ENCODE measurements at regions not wholly inside any gene's neighbourhood (a gene's known extent, or its start where the extent isn't known, plus 50 kb on each side); places are given as distances from the start of the nearest gene placed in this dataset.

DNA sequence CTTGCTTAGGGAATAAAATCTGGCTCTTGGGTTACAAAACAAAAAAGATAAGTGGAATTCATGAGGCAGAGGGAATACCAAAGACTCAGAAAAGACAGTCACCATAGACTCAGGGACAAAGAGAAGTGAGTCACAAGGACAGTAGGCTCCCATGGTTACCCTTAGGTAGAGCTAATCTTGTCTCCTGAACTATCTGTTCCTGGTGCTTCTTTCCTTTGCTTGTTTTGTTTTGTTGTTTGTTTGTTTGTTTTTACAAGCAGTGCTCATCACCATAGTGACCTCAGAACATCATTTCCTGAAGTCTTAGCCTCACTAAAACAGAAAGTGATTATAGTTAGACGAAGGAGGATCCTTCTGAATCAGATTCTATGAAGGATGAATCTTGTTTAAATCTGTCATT is 142.3 kb upstream of the SOX21 start:
- Histone ChIP-seq H3K9me3 (ENCODE audit: control insufficient read depth, insufficient read depth, low read depth, low read length) (no peaks in the 10 kb centered on the region), H3K4me1 (ENCODE audit: control insufficient read depth, extremely low read depth, insufficient read depth, low read length) (no peaks in the 10 kb centered on the region), H2AFZ (ENCODE audit: low read length) (no peak overlapping the region), H3K4me2 (ENCODE audit: extremely low read depth, insufficient read depth, low read length) (no peak overlapping the region), H3K27ac (ENCODE audit: insufficient read depth, low read length) (no peak overlapping the region), H3K4me3 (replicated peaks in 1 of 4; ENCODE audit: control extremely low read depth in 1 of 4, insufficient read depth in 1 of 4, low read depth in 3 of 4, low read length in 4 of 4) (no peak overlapping the region), H3K27me3 (ENCODE audit: control insufficient read depth, insufficient read depth, low read length) (no peaks in the 10 kb centered on the region), H3K9ac (ENCODE audit: insufficient read depth, low read length) (no peak overlapping the region), H4K20me1 (ENCODE audit: control insufficient read depth, extremely low read depth, insufficient read depth, low read length) (no peaks in the 10 kb centered on the region), H3K79me2 (ENCODE audit: control insufficient read depth, insufficient read depth, low read length) (no peaks in the 10 kb centered on the region), H3K36me3 (ENCODE audit: control insufficient read depth, insufficient read depth, low read length) (no peaks in the 10 kb centered on the region)
- no peak for DNase-seq (ENCODE audit: low read depth in 2 of 2)
- no peak for TF ChIP-seq EZH2 (IDR thresholded peaks at IDR 0.05; ENCODE audit: low read length, missing control alignments)
- TF ChIP-seq, protein P1, sequence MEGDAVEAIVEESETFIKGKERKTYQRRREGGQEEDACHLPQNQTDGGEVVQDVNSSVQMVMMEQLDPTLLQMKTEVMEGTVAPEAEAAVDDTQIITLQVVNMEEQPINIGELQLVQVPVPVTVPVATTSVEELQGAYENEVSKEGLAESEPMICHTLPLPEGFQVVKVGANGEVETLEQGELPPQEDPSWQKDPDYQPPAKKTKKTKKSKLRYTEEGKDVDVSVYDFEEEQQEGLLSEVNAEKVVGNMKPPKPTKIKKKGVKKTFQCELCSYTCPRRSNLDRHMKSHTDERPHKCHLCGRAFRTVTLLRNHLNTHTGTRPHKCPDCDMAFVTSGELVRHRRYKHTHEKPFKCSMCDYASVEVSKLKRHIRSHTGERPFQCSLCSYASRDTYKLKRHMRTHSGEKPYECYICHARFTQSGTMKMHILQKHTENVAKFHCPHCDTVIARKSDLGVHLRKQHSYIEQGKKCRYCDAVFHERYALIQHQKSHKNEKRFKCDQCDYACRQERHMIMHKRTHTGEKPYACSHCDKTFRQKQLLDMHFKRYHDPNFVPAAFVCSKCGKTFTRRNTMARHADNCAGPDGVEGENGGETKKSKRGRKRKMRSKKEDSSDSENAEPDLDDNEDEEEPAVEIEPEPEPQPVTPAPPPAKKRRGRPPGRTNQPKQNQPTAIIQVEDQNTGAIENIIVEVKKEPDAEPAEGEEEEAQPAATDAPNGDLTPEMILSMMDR (conservative IDR thresholded peaks at IDR 0.05 in 1 of 2, IDR thresholded peaks at IDR 0.05 in 1 of 2; ENCODE audit: low read depth in 1 of 2, low read length in 2 of 2) = no peak

- no peak overlapping the region for H3K27ac ChIP-seq (ENCODE audit: insufficient read depth, low read length)
- no peak overlapping the region for H3K4me2 ChIP-seq (ENCODE audit: extremely low read depth, insufficient read depth, low read length)
- H3K79me2 ChIP-seq (ENCODE audit: control insufficient read depth, insufficient read depth, low read length) = no peaks in the 10 kb centered on the region
- H3K9ac ChIP-seq (ENCODE audit: insufficient read depth, low read length) = no peak overlapping the region
- H3K4me1 ChIP-seq (ENCODE audit: control insufficient read depth, extremely low read depth, insufficient read depth, low read length) = no peaks in the 10 kb centered on the region
- no peak overlapping the region for H2AFZ ChIP-seq (ENCODE audit: low read length)
- no peaks in the 10 kb centered on the region for H3K36me3 ChIP-seq (ENCODE audit: control insufficient read depth, insufficient read depth, low read length)
- H3K4me3 ChIP-seq (replicated peaks in 1 of 4; ENCODE audit: control extremely low read depth in 1 of 4, insufficient read depth in 1 of 4, low read depth in 3 of 4, low read length in 4 of 4) = no peak overlapping the region
- no peaks in the 10 kb centered on the region for H4K20me1 ChIP-seq (ENCODE audit: control insufficient read depth, extremely low read depth, insufficient read depth, low read length)
- no peak for DNase-seq (ENCODE audit: low read depth in 2 of 2)
- H3K9me3 ChIP-seq (ENCODE audit: control insufficient read depth, insufficient read depth, low read depth, low read length) = no peaks in the 10 kb centered on the region
- H3K27me3 ChIP-seq (ENCODE audit: control insufficient read depth, insufficient read depth, low read length) = no peaks in the 10 kb centered on the region
- TF ChIP-seq, protein P1 (conservative IDR thresholded peaks at IDR 0.05 in 1 of 2, IDR thresholded peaks at IDR 0.05 in 1 of 2; ENCODE audit: low read depth in 1 of 2, low read length in 2 of 2) = no peak
- TF ChIP-seq EZH2 (IDR thresholded peaks at IDR 0.05; ENCODE audit: low read length, missing control alignments) = no peak
Measured at GRCh38 chr13:94851576-94851975, 139.2 kb upstream of the SOX21 start.

DNA sequence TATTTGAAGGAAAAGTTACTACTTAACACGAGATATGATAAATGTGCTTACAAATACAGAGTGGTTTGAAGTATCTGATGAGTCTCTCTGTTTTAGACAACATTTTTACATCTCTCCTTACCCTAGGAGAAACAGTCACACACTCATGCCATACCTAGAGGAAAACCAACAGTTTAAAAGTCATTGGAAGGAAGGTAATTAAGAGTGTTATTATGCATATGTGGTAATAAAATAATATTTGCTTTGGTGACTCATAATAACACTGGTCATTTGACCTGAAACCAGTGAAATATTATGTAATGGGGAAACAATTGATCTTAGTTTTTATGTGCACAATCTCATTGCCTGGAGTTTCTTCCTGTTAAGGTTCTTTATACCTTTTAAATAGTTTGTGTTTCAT is 136.9 kb upstream of the SOX21 start:
- Histone ChIP-seq H3K36me3 (ENCODE audit: control insufficient read depth, insufficient read depth, low read length) (no peaks in the 10 kb centered on the region), H3K79me2 (ENCODE audit: control insufficient read depth, insufficient read depth, low read length) (no peaks in the 10 kb centered on the region), H3K4me2 (ENCODE audit: extremely low read depth, insufficient read depth, low read length) (no peak overlapping the region), H2AFZ (ENCODE audit: low read length) (no peak overlapping the region), H3K27ac (ENCODE audit: insufficient read depth, low read length) (no peak overlapping the region), H4K20me1 (ENCODE audit: control insufficient read depth, extremely low read depth, insufficient read depth, low read length) (no peaks in the 10 kb centered on the region), H3K4me1 (ENCODE audit: control insufficient read depth, extremely low read depth, insufficient read depth, low read length) (no peaks in the 10 kb centered on the region), H3K9ac (ENCODE audit: insufficient read depth, low read length) (no peak overlapping the region), H3K27me3 (ENCODE audit: control insufficient read depth, insufficient read depth, low read length) (no peaks in the 10 kb centered on the region), H3K9me3 (ENCODE audit: control insufficient read depth, insufficient read depth, low read depth, low read length) (no peaks in the 10 kb centered on the region), H3K4me3 (replicated peaks in 1 of 4; ENCODE audit: control extremely low read depth in 1 of 4, insufficient read depth in 1 of 4, low read depth in 3 of 4, low read length in 4 of 4) (no peak overlapping the region)
- no peak for DNase-seq (ENCODE audit: low read depth in 2 of 2)
- TF ChIP-seq, protein P1 (conservative IDR thresholded peaks at IDR 0.05 in 1 of 2, IDR thresholded peaks at IDR 0.05 in 1 of 2; ENCODE audit: low read depth in 1 of 2, low read length in 2 of 2) = no peak
- TF ChIP-seq EZH2 (IDR thresholded peaks at IDR 0.05; ENCODE audit: low read length, missing control alignments) = no peak
